ENCODE measurements at regions not wholly inside any gene's neighbourhood (a gene's known extent, or its start where the extent isn't known, plus 50 kb on each side); places are given as distances from the start of the nearest gene placed in this dataset.

- no peak overlapping the region for H3K27ac ChIP-seq
- no peaks in the 10 kb centered on the region for H3K9me3 ChIP-seq
- H3K27me3 ChIP-seq, result no peaks in the 10 kb centered on the region
- no peak for DNase-seq
- H3K4me3 ChIP-seq, result no peak overlapping the region
- H3K36me3 ChIP-seq, result no peaks in the 10 kb centered on the region
- TF ChIP-seq CTCF (IDR thresholded peaks at IDR 0.05), result no peak
- intact Hi-C loops (cut with DNase I; ENCODE audit: low total_unique reads), result no loop called here
- no peaks in the 10 kb centered on the region for H3K4me1 ChIP-seq
Observed at GRCh38 chr18:22624176-22624575, 206.5 kb upstream of the CTAGE1 start.

- DNase-seq, result no peak
- Histone ChIP-seq H3K4me1 (no peaks in the 10 kb centered on the region), H3K9me3 (no peaks in the 10 kb centered on the region), H3K27me3 (no peaks in the 10 kb centered on the region), H3K27ac (no peak overlapping the region), H3K36me3 (no peaks in the 10 kb centered on the region), H3K4me3 (no peak overlapping the region)
- no peak for TF ChIP-seq CTCF (IDR thresholded peaks at IDR 0.05)
- intact Hi-C loops (cut with DNase I; ENCODE audit: low total_unique reads), result no loop called here
Observed at GRCh38 chr18:22625406-22625805, 207.7 kb upstream of the CTAGE1 start.

- intact Hi-C loops (cut with DNase I; ENCODE audit: low total_unique reads), result no loop called here
- Histone ChIP-seq H3K4me3 (no peak overlapping the region), H3K4me1 (no peaks in the 10 kb centered on the region), H3K27me3 (no peaks in the 10 kb centered on the region), H3K27ac (no peak overlapping the region), H3K9me3 (no peaks in the 10 kb centered on the region), H3K36me3 (no peaks in the 10 kb centered on the region)
- no peak for TF ChIP-seq CTCF (IDR thresholded peaks at IDR 0.05)
- no peak for DNase-seq
Observed at GRCh38 chr18:22626771-22627170, 209.1 kb upstream of the CTAGE1 start.

GRCh38 chr18:22627506-22627905 lies 209.8 kb upstream of the CTAGE1 start:
- Histone ChIP-seq H3K4me3 (no peak overlapping the region), H3K36me3 (no peaks in the 10 kb centered on the region), H3K27ac (no peak overlapping the region), H3K9me3 (no peaks in the 10 kb centered on the region), H3K27me3 (no peaks in the 10 kb centered on the region), H3K4me1 (no peaks in the 10 kb centered on the region)
- DNase-seq, result no peak
- intact Hi-C loops (cut with DNase I; ENCODE audit: low total_unique reads), result no loop called here
- TF ChIP-seq CTCF (IDR thresholded peaks at IDR 0.05), result no peak

GRCh38 chr18:22628795-22629510 lies 211.2 kb upstream of the CTAGE1 start:
- no peaks in the 10 kb centered on the region for H3K36me3 ChIP-seq
- intact Hi-C loops (cut with DNase I; ENCODE audit: low total_unique reads), result no loop called here
- no peak overlapping the region for H3K4me3 ChIP-seq
- no peaks in the 10 kb centered on the region for H3K9me3 ChIP-seq
- no peak for TF ChIP-seq CTCF (IDR thresholded peaks at IDR 0.05)
- no peak for DNase-seq
- H3K4me1 ChIP-seq, result no peaks in the 10 kb centered on the region
- no peak overlapping the region for H3K27ac ChIP-seq
- H3K27me3 ChIP-seq, result no peaks in the 10 kb centered on the region

- Histone ChIP-seq H3K27me3 (no peaks in the 10 kb centered on the region), H3K36me3 (no peaks in the 10 kb centered on the region), H3K27ac (no peak overlapping the region), H3K9me3 (no peaks in the 10 kb centered on the region), H3K4me1 (no peaks in the 10 kb centered on the region), H3K4me3 (no peak overlapping the region)
- no peak for TF ChIP-seq CTCF (IDR thresholded peaks at IDR 0.05)
- DNase-seq, result no peak
- intact Hi-C loops (cut with DNase I; ENCODE audit: low total_unique reads), result no loop called here
Observed at GRCh38 chr18:22630980-22631379, 213.3 kb upstream of the CTAGE1 start.

All from tibial artery (tissue), 4 donors.